ENCODE measurements at regions not wholly inside any gene's neighbourhood (a gene's known extent, or its start where the extent isn't known, plus 50 kb on each side); places are given as distances from the start of the nearest gene placed in this dataset.

- DNase-seq (ENCODE audit: low spot score), result no peak
Measured at GRCh38 chr6:6891125-6891721, 216.5 kb upstream of the RREB1 start.

GRCh38 chr6:6891949-6892461 lies 215.8 kb upstream of the RREB1 start:
- DNase-seq (ENCODE audit: low spot score), result no peak

GRCh38 chr6:6892744-6893583 lies 214.8 kb upstream of the RREB1 start:
- DNase-seq (ENCODE audit: low spot score), result no peak

- no peak for DNase-seq (ENCODE audit: low spot score)
Measured at GRCh38 chr6:6893701-6894100, 214.1 kb upstream of the RREB1 start.

- DNase-seq (ENCODE audit: low spot score), result no peak
Measured at GRCh38 chr6:6895929-6896328, 211.8 kb upstream of the RREB1 start.

- no peak for DNase-seq (ENCODE audit: low spot score)
Measured at GRCh38 chr6:6897140-6897539, 210.6 kb upstream of the RREB1 start.

- DNase-seq (ENCODE audit: low spot score), result no peak
Measured at GRCh38 chr6:6900569-6901204, 207.1 kb upstream of the RREB1 start.

GRCh38 chr6:6901205-6901719 lies 206.5 kb upstream of the RREB1 start:
- no peak for DNase-seq (ENCODE audit: low spot score)

GRCh38 chr6:6901945-6902344 lies 205.8 kb upstream of the RREB1 start:
- no peak for DNase-seq (ENCODE audit: low spot score)

GRCh38 chr6:6905961-6906518 lies 201.7 kb upstream of the RREB1 start:
- no peak for DNase-seq (ENCODE audit: low spot score)

- no peak for DNase-seq (ENCODE audit: low spot score)
Measured at GRCh38 chr6:6906570-6907213, 201.1 kb upstream of the RREB1 start.

GRCh38 chr6:6907286-6907685 lies 200.5 kb upstream of the RREB1 start:
- DNase-seq (ENCODE audit: low spot score), result no peak

GRCh38 chr6:6908121-6908520 lies 199.6 kb upstream of the RREB1 start:
- DNase-seq (ENCODE audit: low spot score), result no peak

- DNase-seq (ENCODE audit: low spot score), result no peak
Measured at GRCh38 chr6:6909111-6909510, 198.7 kb upstream of the RREB1 start.

- no peak for DNase-seq (ENCODE audit: low spot score)
Measured at GRCh38 chr6:6910734-6911295, 196.9 kb upstream of the RREB1 start.

- no peak for DNase-seq (ENCODE audit: low spot score)
Measured at GRCh38 chr6:6911391-6911790, 196.4 kb upstream of the RREB1 start.

GRCh38 chr6:6912817-6913744 lies 194.7 kb upstream of the RREB1 start:
- no peak for DNase-seq (ENCODE audit: low spot score)

- no peak for DNase-seq (ENCODE audit: low spot score)
Measured at GRCh38 chr6:6915219-6915618, 192.5 kb upstream of the RREB1 start.

GRCh38 chr6:6915813-6916547 lies 191.8 kb upstream of the RREB1 start:
- no peak for DNase-seq (ENCODE audit: low spot score)

GRCh38 chr6:6916598-6916997 lies 191.2 kb upstream of the RREB1 start:
- no peak for DNase-seq (ENCODE audit: low spot score)

Measured in germinal center (tissue), 1 donor.